Loucy (cell line): ENCODE measurements at regions not wholly inside any gene's neighbourhood (a gene's known extent, or its start where the extent isn't known, plus 50 kb on each side); places are given as distances from the start of the nearest gene placed in this dataset.

Experiments used
- H2AFZ ChIP-seq: fragments of 200-600 bp; sonication (generic); 2 replicates; pipeline ENCODE4 v1.6.0; 2016; ENCODE audit warnings: antibody characterized with exemption, mild to moderate bottlenecking, low read length, moderate library complexity
- H3F3A ChIP-seq: fragments of 200-600 bp; 2 replicates; pipeline ENCODE4 v1.6.0; 2016; ENCODE audit warnings: antibody characterized with exemption, low read depth, mild to moderate bottlenecking
- H3K27me3 ChIP-seq: fragments of 200-600 bp; sonication (generic); 2 replicates; pipeline ENCODE4 v1.6.1; 2014; ENCODE audit warnings: low read length, mild to moderate bottlenecking; ENCODE audit not compliant: insufficient read depth, poor library complexity, severe bottlenecking
- H3K36me3 ChIP-seq: fragments of 200-600 bp; sonication (generic); 2 replicates; pipeline ENCODE4 v1.6.1; 2016; ENCODE audit warnings: low read length; ENCODE audit not compliant: insufficient read depth
- H3K4me1 ChIP-seq: fragments of 200-600 bp; sonication (generic); 2 replicates; pipeline ENCODE4 v1.5.1; 2014; ENCODE audit warnings: low read length, mild to moderate bottlenecking; ENCODE audit not compliant: insufficient read depth, poor library complexity, severe bottlenecking
- H3K4me2 ChIP-seq: fragments of 200-600 bp; sonication (generic); 2 replicates; pipeline ENCODE4 v1.6.0; 2014; ENCODE audit warnings: antibody characterized with exemption, low read length, low read depth, mild to moderate bottlenecking; ENCODE audit not compliant: poor library complexity, severe bottlenecking
- H3K4me3 ChIP-seq: fragments of 200-600 bp; sonication (generic); 2 replicates; pipeline ENCODE4 v1.5.1; 2014; ENCODE audit warnings: low read length, mild to moderate bottlenecking, mixed read lengths; ENCODE audit not compliant: poor library complexity, severe bottlenecking
- H3K79me2 ChIP-seq: fragments of 200-600 bp; sonication (generic); 2 replicates; pipeline ENCODE4 v1.6.1; 2014; ENCODE audit warnings: low read length; ENCODE audit not compliant: insufficient read depth
- H3K9ac ChIP-seq: fragments of 200-600 bp; sonication (generic); 2 replicates; pipeline ENCODE4 v1.6.0; 2014; ENCODE audit warnings: mild to moderate bottlenecking, low read depth, low read length, moderate library complexity; ENCODE audit not compliant: poor library complexity, severe bottlenecking
- H3K9me2 ChIP-seq: fragments of 200-600 bp; sonication (generic); replicated peaks from 2 replicates; pipeline ENCODE4 v1.6.1; 2016; ENCODE audit warnings: low read depth, low read length, mixed read lengths
- H3K9me3 ChIP-seq: fragments of 200-600 bp; sonication (generic); 2 replicates; pipeline ENCODE4 v1.6.1; 2014; ENCODE audit warnings: mild to moderate bottlenecking, antibody characterized with exemption, low read length, low read depth; ENCODE audit not compliant: insufficient read depth
- H4K20me1 ChIP-seq: fragments of 200-600 bp; sonication (generic); 2 replicates; pipeline ENCODE4 v1.6.0; 2014; ENCODE audit warnings: antibody characterized with exemption, low read length, mild to moderate bottlenecking; ENCODE audit not compliant: insufficient read depth, poor library complexity, severe bottlenecking
- EZH2phosphoT487 ChIP-seq: fragments of 200-600 bp; IDR thresholded peaks from 2 replicates; pipeline ENCODE4 v1.6.1; 2018; ENCODE audit warnings: antibody characterized with exemption, mild to moderate bottlenecking, moderate library complexity, borderline replicate concordance
- TF ChIP-seq, protein P1 (sequence below): fragments of 200-600 bp; sonication (generic); conservative IDR thresholded peaks from 2 replicates; pipeline ENCODE4 v1.5.1; 2014; ENCODE audit warnings: mild to moderate bottlenecking, antibody characterized with exemption, low read length

DNA sequence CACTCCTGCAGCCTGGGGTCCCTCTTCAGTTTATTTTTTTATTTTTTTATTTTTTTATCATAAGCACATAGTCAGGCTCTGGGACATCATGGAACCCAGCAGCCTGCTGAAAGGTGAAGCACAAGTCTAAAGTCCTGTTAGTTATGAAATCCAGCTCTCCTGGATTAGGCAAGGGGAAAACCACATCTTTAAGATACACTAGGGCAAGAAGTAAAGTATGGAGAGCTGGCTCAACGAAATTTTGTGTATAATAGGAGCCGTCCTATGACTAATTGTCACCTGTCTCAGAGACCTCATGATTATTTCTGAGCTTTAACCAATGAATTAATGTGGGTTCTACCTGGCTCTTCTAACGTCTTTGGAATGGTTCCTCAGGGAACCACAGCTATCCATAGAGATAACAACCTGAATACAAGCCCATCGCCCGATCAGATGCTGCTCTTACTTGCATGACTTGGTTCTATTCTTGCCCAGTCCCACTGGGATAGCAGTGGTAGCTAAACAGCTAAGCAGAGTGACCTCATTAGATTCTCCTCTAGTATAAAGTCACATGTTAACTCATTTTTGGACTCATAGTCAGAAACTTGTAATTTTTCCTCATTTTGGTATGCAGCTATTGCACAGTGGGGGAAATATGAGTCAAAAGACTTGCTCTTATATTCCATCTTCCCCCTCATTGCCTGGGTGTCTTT lies 122.7 kb downstream of the LMO4 start:
- no peaks in the 10 kb centered on the region; the same call in 1 of the 2 replicates for H3F3A ChIP-seq
- H3K4me3 ChIP-seq = no peak overlapping the region
- H2AFZ ChIP-seq = no peak overlapping the region
- TF ChIP-seq, protein P1, sequence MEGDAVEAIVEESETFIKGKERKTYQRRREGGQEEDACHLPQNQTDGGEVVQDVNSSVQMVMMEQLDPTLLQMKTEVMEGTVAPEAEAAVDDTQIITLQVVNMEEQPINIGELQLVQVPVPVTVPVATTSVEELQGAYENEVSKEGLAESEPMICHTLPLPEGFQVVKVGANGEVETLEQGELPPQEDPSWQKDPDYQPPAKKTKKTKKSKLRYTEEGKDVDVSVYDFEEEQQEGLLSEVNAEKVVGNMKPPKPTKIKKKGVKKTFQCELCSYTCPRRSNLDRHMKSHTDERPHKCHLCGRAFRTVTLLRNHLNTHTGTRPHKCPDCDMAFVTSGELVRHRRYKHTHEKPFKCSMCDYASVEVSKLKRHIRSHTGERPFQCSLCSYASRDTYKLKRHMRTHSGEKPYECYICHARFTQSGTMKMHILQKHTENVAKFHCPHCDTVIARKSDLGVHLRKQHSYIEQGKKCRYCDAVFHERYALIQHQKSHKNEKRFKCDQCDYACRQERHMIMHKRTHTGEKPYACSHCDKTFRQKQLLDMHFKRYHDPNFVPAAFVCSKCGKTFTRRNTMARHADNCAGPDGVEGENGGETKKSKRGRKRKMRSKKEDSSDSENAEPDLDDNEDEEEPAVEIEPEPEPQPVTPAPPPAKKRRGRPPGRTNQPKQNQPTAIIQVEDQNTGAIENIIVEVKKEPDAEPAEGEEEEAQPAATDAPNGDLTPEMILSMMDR = no peak
- TF ChIP-seq EZH2phosphoT487 = no peak
- H3K4me2 ChIP-seq = no peak overlapping the region
- no peaks in the 10 kb centered on the region for H3K79me2 ChIP-seq
- no peaks in the 10 kb centered on the region for H3K27me3 ChIP-seq
- no peak overlapping the region for H3K9ac ChIP-seq
- H3K4me1 ChIP-seq = peaks cover 26% of the 10 kb centered on the region
- no peaks in the 10 kb centered on the region for H3K36me3 ChIP-seq
- H3K9me2 ChIP-seq = no peaks in the 10 kb centered on the region
- no peaks in the 10 kb centered on the region for H4K20me1 ChIP-seq
- H3K9me3 ChIP-seq = no peaks in the 10 kb centered on the region

DNA sequence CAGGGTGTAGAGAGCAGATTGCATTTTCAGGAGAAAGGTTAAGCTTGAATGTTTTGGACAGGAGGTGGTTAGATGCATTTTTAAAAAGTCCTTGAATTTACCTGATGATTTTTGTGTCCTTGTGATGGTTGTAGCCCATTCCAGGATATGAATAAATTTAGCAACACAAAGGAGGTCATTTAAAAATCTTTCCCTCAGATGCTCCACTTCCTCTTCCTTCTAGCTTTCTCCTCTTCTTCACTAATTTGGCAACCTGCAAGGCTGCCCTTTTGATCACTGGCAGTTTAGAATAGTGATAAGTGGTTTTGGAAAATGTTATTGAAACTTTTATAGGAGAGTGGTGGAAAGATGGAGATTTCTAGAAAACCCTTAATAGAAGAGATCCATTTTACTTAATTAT lies 124.0 kb downstream of the LMO4 start:
- no peak for TF ChIP-seq EZH2phosphoT487
- TF ChIP-seq, protein P1 = no peak
- no peaks in the 10 kb centered on the region; the same call in 1 of the 2 replicates for H3F3A ChIP-seq
- H3K9me3 ChIP-seq = no peaks in the 10 kb centered on the region
- H3K4me2 ChIP-seq = no peak overlapping the region
- H3K4me1 ChIP-seq = peaks cover 26% of the 10 kb centered on the region
- no peaks in the 10 kb centered on the region for H3K9me2 ChIP-seq
- no peaks in the 10 kb centered on the region for H3K79me2 ChIP-seq
- H3K36me3 ChIP-seq = no peaks in the 10 kb centered on the region
- no peak overlapping the region for H2AFZ ChIP-seq
- H3K9ac ChIP-seq = no peak overlapping the region
- H4K20me1 ChIP-seq = no peaks in the 10 kb centered on the region
- H3K4me3 ChIP-seq = no peak overlapping the region
- no peaks in the 10 kb centered on the region for H3K27me3 ChIP-seq

DNA sequence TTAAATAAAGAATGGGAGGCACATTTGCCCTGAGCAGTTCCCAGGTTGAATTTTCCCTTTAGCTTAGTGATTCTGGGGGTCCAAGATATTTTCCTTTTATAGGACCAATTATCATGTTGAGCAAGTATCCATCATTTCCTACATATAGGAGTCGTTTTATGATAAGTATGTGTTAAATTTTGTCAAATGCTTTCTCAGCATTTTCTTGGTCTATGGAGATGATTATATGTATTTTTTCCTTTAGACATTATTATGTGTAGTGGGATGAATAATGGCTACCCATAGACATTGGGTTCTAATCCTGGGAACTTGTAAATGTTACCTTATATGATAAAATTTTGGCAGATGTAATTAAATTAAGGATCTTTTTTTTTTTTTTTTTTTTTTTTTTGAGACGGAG lies 128.7 kb downstream of the LMO4 start:
- no peaks in the 10 kb centered on the region for H4K20me1 ChIP-seq
- no peak overlapping the region for H3K4me2 ChIP-seq
- no peaks in the 10 kb centered on the region for H3K36me3 ChIP-seq
- H3K9me3 ChIP-seq = no peaks in the 10 kb centered on the region; the same call in none of the 2 replicates
- no peak overlapping the region for H3K9ac ChIP-seq
- no peaks in the 10 kb centered on the region for H3K27me3 ChIP-seq
- no peaks in the 10 kb centered on the region for H3K9me2 ChIP-seq
- H3F3A ChIP-seq = no peaks in the 10 kb centered on the region
- H3K4me1 ChIP-seq = no peaks in the 10 kb centered on the region
- no peak overlapping the region for H2AFZ ChIP-seq
- H3K4me3 ChIP-seq = no peak overlapping the region
- H3K79me2 ChIP-seq = no peaks in the 10 kb centered on the region
- no peak for TF ChIP-seq EZH2phosphoT487
- TF ChIP-seq, protein P1 = no peak
